GM18508 (cell line): ENCODE measurements at regions not wholly inside any gene's neighbourhood (a gene's known extent, or its start where the extent isn't known, plus 50 kb on each side); places are given as distances from the start of the nearest gene placed in this dataset.
"Not testable (repeated sequence)": the region's sequence is repeated elsewhere in the genome, so short reads cannot be mapped to it uniquely, and the experiment has no call there.

ENCODE experiments used
- ATAC-seq: cut with Tn5 transposase; IDR thresholded peaks from one replicate; pipeline ENCODE4 v1.9.1; 2021; ENCODE audit warnings: moderate number of reproducible peaks; ENCODE audit not compliant: insufficient read depth, unreplicated experiment

DNA sequence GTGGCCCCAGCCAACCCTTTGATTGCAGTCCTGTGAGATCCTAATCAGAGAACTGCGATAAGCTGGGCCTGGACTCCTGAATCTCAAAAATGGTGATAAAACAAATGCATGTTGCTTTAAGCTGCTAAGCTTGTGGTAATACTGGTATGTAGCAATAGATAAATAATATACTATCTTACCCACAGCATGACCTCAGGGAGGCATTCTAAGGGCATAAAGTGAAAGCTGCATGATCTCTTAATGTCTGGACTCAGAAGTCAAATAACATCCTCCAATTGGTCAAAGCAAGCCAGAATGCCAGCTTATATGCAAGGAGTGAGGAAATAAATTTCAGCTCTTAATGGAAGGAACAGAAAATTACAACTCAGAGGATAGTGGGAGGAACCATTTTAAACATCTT lies 246.1 kb downstream of the FSIP2 start:
- no peak for ATAC-seq

DNA sequence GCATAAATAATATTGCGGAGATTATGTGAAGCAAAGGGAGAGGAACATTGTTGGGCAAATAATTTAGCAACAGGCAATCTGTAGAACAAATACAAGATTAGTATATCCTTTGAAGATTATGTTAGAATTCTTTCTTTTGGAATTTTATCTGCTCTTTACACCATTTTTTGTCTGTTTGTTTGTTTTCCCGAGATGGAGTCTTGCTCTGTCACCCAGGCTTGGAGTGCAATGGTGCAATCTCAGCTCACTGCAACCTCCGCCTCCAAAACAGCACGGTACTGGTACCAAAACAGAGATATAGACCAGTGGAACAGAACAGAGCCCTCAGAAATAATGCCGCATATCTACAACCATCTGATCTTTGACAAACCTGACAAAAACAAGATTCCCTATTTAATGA lies 250.3 kb downstream of the FSIP2 start:
- ATAC-seq, result not testable (repeated sequence)

DNA sequence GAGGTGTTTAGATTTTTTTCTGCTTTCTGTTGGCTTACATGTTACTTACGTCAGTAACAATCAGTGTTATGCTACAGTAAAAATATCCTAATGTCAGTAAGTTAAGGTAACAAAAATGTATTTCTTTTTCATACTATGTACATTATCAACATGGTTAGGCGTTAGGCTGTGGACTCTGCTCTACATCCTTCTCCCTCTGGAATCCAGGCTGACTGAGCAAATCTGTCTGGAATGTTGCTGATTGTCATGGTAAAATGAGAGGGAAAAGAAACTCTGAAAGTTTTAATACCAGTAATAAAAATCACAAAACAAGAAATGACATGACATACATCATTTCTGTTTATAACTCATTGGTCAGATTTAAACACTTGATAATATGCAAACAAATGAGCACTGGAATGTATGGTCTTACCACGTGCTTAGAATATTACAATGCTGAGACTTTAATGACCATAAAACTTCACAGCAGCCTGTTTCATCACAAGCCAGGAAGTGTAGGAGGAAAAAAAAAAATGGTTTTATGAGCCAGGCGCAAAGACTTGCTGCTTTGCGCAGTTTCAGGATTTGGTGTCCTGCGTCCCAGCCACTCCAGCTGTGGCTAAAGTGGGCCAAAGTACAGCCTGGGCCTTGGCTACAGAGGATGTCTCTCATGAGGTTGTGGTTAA lies 252.4 kb downstream of the FSIP2 start:
- ATAC-seq, result no peak

DNA sequence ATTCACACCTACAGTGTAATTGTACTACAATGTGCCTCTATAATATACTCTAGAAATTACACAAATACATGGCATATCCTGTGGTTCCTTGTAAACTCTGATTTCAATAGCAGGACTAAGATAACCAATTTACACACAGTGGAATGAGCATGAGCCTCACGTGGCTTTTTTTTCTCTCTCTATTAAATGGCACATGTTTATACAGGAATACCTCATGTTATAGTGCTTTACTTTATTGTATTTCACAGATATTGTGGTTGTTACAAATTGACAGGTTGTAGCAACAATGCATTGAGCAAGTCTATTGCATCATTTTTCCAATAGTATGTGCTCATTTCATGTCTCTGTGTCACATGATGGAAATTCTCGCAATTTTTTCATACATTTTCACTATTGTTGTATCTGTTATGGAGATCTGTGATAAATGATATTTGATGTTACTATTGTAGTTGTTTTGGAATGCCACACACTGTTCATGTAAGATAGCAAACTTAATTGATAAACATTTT lies 260.0 kb downstream of the FSIP2 start:
- no peak for ATAC-seq

DNA sequence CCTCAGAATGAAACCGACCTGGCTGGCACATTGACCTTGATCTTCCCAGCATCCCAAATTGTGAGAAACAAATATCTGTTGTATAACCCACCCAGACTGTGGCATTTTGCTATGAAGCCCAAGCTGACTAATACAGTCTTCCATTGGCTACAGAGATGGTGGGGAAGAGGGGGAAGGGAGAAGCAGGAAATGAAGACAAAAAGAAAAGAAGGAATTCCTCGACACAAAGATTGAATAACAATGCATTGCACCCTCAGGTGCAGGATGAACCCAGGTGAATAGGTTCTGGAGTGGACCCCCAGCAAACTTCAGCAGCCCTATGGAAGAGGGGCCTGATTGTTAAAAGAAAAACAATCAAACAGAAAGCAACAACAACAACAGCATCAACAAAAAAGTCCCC lies 270.7 kb downstream of the FSIP2 start:
- ATAC-seq, result no peak

DNA sequence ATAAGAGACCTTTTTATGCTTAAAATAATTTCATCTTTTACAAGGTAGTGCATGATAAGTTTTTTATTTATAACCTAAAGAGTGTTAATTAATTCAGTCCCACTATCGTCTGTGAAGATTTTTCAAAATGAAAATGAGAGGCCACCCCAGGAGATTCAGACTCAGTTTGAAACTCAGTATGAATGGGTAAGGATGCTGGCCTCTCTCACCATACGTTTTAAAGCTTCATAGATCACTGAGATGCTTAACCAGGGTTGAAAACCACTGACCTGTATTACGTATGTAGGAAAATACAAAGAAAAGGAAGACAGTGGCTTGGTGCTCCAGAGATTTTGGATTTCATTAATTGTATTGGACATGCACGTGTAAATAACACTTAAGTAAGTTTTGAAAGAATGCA lies 278.7 kb downstream of the FSIP2 start:
- ATAC-seq, result no peak

DNA sequence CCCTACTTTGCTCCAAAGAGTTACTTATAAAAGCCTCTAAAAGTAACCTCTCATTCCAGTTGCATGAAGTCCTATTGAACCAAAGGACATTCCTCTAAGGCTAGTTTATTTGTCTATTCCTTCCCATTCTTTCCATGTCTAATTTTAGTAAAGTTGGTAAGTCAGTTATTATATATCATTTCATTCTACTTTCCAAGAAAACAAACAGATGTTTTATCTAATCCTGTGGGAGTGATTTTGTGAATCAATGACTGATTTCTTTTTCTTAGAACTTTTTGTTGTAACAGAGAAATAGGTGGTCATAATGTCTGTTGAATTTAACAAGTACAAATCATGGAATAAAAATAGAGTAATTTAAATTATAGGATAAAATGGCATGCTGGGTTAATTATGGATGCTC lies 286.3 kb downstream of the FSIP2 start:
- ATAC-seq, result no peak

DNA sequence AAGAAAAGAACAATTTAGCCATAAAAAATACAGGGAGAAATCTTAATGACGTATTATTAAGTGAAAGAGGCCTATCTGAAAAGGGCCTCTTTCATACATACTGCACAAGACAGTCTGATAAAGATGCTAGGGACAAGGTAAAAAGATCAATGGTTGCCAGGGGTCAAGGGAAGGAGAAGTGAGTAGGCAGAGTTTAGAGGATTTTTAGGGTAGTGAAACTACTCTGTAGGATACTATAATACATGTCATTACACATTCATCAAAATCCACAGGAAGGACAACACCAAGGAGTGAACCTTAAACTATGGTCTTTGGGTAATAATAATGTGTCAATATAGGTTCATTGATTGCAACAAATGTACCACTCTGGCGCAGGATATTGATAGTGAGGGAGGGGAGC lies 289.3 kb downstream of the FSIP2 start:
- ATAC-seq, result peak; percentile 76

DNA sequence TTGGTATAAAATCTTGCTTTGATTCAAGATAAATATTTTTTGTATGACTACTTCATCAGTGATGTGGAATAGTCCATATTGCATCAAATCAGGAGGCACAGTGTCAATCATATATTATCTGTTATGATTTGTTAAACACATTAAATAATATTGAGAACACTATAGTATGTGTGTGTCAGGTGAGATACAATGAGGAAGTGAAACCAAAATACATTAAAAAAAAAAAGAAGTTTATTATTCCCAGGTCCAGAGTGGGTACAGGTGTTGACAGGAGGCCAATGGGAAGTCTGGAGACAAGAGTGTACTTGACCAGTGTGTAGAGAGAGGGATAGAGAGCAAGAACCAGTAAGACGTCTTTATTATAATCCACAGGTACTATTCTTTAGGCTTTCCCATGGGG lies 292.6 kb downstream of the FSIP2 start:
- no peak for ATAC-seq

DNA sequence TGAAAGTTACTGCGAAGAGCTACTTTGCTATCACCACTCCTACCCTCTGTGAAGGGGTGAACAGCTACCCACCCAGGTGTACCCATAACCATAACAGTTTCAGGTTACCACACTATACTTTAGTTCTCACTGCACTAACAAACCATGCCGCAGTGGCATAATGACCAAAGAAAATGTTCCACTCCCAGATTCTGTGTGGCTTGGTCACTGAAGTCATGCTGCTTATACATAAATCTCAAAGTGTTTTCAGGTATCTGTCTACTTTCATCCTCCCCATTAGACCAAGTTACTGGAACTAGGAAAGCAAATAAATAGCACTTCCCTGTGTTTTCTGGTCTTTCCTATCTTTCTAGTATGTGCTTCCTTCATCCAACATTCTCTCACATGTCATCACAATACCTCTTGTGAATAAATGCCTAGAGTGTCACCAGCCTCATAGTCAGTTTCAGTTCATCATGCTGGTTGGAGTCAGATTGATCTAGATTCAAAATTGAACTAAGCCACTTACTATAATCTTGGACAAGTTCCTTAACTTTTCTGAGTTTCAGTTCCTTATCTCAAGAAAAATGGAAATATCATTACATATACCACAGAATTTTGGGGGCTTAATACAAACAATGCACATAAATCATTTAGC lies 293.6 kb downstream of the FSIP2 start:
- ATAC-seq, result no peak

DNA sequence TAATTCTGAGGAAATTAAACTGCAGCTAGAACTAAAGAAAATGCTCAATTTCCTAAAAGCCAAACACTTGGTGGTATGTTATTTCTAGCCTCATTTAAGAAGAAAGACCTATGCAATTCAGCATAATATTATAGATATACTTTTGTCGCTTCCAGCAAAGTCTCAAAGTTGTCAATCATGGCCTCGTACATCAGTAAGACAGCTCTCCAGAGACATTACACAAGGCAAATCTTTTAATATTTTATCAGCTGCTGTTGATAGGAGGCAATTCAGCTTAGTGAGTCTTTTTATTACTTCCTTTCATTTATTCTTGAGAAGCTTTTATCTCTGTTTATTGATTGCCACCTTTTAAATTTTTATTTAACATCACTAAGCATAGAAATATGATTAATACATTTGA lies 294.3 kb downstream of the FSIP2 start:
- ATAC-seq, result no peak

DNA sequence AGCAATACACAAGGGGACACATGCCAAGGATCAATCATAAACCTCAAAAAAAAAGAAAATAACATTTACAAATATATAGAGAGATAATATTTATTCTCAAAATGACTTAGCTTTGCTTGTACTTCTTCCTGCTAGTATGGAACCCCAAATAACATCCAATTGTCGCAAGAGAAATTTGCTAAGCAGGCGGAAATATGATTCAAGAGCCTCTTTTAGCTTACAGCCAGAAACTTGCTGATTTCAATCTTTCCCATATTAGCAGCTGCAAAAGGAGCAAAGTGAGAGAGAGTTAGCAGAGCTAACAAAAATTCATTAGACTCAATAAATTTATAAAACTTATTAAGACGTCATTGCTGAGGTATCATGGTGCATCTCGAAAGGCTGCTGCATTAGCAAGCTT lies 294.9 kb downstream of the FSIP2 start:
- ATAC-seq, result no peak

DNA sequence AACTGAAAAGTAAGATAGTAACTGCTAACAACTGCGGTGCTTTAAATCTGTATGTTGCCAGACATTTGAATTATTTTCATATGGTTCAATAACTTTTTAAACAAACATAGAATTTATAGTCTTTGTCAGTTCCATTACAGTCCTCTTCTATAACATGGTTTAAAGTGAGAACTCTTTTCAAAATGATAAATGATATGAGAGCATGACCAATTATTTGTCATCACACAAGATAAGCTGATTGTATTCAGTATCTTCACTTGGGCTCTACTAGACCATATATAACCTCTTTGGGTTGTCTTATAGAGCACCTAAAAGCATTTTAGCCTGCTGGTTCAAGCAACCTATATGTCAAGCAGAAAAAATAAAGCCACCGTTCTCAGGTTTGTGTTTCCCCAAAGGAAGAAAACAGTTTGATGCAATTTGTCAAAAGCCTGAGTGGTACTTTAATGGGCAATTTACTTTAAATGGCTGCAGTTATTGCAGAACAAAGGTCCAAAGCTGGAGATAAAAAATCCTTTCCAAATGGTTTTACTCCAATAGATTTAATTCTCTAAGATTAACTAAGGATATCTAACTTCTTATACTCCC lies 298.4 kb downstream of the FSIP2 start:
- ATAC-seq, result no peak

DNA sequence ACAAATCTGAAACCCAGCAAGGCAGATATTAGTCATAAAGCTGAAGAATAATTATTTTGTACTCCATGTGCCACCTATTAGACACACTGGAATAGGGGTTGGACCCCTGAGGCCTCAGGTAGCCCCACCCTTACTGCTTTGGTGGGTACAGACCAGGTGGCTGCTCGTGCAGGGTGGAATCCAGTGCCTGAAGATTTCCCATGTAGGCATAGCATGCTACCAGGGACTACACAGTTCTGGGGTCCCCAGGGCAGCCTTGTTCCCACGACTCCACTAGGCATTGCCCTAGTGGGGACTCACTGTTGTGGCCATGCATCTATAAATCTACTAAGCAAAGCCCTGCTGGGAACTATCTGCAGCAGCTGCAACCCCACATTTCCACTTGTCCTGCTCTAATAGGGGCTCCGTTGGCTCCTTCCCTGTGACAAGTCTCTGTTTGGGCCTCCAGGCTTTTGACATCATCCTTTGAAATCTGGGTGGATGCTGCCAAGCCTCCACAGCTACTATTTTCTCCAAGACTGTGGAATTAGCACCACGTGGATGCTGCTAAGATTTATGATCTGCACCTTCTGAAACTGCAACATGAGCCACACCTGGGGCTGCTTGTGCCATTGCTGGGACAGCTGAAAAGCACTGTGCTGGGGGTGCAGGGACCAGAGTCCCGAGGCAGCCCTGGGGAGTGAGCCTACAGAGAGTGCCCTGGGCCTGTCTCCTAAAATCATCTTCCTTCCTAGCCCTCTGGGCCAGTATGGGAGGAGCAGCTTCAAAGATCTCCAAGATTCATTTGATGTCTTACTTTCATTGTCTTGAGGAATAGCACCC lies 303.8 kb downstream of the FSIP2 start:
- no peak for ATAC-seq

DNA sequence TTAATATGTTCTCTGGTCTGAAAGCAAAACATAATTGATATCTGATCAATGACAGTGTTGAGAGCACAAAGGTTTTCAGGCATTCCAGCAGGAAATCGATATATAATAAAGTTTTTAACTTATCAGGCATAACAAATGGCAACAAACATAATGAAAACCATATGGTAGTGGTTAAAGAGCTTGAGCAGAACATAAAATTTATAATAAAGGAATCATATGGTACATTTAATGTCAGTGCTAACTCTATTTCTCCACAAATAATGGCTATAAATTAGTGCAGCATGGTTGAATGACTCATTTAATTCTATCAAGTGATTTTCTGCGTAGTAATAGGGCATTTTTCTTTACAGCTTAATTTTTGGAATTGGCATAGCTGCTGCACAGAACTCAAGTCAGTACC lies 306.2 kb downstream of the FSIP2 start:
- no peak for ATAC-seq

DNA sequence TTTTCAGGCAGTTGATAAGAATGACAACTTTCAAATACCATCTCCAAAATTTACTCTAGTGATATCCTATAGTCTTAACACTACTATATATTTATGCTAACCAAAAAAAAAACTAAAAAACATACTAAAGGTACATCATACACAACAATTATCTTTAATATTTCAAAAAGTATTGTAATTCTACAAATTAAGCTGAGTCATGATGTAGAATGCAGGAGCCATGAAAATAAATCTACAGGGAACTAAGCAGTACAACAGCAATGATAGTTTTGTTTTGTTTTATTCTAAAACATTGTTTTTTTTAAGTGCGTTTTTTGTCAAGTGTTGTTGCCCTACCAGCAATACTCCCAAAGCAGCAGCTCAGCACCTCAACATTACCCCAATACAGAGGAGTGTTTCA lies 314.3 kb downstream of the FSIP2 start:
- no peak for ATAC-seq

DNA sequence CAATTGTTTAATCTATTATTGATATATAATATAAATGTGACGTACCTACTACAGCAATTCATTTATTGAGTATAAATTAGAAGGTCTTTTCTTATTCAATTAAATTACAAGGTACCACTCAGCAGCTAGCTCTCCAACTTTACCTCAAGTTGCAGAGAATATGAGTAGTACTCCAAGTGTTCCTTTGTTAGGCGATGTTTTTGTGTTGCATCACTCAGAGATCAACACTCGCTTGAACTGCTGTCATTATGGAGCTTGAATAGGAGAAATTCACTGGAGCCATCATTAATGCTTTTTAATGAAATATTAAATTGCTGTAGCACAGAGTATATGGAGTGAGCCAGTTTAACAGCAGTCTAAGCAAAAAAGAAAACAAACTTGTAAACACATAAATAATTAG lies 320.0 kb downstream of the FSIP2 start:
- no peak for ATAC-seq

DNA sequence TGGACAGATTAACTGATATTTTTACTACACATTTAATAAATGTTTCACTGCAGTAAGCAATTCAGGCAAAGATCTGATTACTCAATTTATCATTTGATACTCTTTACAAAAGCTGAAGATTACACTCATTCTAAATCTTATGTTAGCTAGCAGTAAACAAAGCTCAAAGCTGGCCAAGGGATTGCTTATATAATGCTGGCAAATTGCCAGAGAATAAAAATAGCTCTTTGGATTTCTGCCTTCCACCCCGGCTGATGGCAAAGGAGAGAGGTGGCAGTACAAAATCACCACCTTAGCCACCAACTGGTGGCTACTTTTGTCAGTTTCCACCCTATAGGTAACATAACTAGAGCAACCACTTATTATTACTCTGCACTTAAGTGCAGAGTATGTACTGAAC lies 320.5 kb downstream of the FSIP2 start:
- ATAC-seq, result no peak

DNA sequence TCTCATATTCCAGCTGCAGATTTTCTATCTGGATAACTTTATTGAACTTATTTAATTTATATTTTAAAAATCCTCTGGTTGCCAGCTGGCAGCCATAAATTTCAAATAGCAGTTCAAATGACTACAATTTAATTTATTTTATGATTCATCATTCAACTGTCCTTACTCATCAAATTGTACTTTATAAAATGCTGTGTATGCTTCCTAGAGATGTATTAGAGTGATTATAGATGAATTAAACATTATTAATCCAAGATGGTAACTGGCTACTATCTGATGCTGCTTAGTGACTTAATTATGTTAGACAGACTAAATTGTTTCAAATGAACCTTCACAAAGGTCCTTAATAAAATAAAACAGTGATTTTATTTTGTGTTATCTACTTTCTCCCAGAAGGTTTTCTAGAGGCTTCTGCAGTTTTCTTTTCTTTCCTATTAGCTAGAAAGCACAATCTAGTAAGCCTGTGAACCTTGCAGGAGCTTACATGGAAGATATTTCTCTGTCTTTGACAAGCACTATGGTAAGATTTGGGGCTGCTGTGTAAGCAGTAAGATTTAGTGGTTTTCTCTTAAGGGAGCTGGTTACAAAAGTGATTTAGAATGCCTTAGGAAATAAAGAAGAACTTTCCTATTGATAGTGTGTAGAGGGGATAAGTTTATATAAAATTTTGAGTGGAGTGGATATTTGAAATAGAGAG lies 322.3 kb downstream of the FSIP2 start:
- no peak for ATAC-seq

DNA sequence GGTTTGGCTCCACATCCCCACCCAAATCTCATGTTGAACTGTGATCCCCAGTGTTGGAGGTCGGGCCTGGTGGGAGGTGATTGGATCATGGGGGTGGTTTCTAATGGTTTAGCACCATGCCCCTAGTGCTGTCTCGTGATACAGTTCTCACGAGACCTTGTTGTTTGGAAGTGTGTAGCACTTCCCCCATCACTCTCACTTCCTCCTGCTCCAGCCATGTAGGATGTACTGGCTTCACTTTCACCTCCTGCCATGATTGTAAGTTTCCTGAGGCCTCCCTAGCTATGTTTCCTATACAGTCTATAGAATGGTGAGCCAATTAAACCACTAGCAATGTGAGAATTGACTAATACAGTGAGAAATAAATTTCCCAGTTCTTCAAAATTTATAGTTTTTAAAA lies 325.9 kb downstream of the FSIP2 start:
- no peak for ATAC-seq
